ENCODE measurements at regions not wholly inside any gene's neighbourhood (a gene's known extent, or its start where the extent isn't known, plus 50 kb on each side); places are given as distances from the start of the nearest gene placed in this dataset.

- H3K27ac ChIP-seq (ENCODE audit: low read depth in 1 of 2, low read length in 1 of 2), result no peak overlapping the region
- H3K36me3 ChIP-seq (ENCODE audit: control insufficient read depth in 2 of 2, insufficient read depth in 2 of 2, low read length in 1 of 2), result no peaks in the 10 kb centered on the region
- H3K27me3 ChIP-seq (ENCODE audit: control insufficient read depth in 2 of 2, insufficient read depth in 1 of 2, low read length in 1 of 2), result peaks cover 0 to 30% of the 10 kb centered on the region in 2 donors
- H3K4me1 ChIP-seq (ENCODE audit: control insufficient read depth in 2 of 2, insufficient read depth in 2 of 2, low read length in 2 of 2), result no peaks in the 10 kb centered on the region
- WGBS, result 43% methylated on average over 18 of the region's 18 CpGs
- no peak for DNase-seq (ENCODE audit: low read depth in 6 of 9, low spot score in 9 of 9)
- no peak overlapping the region for H3K4me3 ChIP-seq (ENCODE audit: low read length in 2 of 2)
- no peaks in the 10 kb centered on the region for H3K9me3 ChIP-seq (ENCODE audit: control insufficient read depth in 2 of 2, insufficient read depth in 1 of 2, low read length in 1 of 2)
Observed at GRCh38 chr5:174337276-174338184, 292.0 kb downstream of the NSG2 start.

DNA sequence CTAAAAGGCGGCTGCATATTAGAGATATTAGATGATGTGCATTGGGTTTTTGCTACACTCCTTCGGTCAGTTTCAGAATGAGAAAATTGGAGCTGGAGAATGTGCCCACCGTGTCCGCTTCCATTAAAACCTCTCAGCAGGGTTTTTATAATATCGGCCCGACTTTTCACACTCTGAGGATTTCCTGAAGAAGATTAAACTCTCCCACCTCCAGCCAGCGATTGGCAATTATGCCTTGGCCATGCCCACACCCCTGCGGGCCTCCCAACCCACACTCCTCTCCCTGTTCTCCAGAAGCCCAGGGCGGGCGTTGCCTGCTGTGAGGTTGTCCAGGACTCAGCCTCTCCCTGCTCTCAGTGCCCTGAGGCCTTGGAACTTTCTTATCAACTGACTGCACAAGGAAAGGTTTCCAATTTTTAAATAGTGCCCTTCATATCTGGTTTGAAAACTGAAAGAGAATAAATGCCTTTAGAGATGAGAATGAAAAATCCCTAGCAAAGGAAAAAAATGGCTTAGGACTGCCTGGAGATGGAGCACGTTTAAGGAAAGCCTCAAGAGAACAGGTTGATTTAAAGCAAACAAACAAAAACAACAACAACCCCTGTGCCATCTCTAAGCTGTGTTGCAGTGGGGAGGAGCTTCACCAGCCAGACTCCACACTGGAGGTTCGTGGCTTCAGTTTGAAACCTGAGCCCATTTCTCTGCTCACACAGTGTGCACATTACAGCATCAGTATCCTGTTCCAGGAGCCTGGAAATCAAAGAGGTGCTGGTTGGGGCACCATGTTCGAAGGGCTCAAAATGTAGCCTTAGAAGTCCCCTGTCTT is 292.9 kb downstream of the NSG2 start:
- 41% methylated on average over 13 of the region's 13 CpGs for WGBS
- H3K27ac ChIP-seq (ENCODE audit: low read depth in 1 of 2, low read length in 1 of 2), result no peak overlapping the region
- H3K4me1 ChIP-seq (ENCODE audit: control insufficient read depth in 2 of 2, insufficient read depth in 2 of 2, low read length in 2 of 2), result no peaks in the 10 kb centered on the region
- H3K36me3 ChIP-seq (ENCODE audit: control insufficient read depth in 2 of 2, insufficient read depth in 2 of 2, low read length in 1 of 2), result no peaks in the 10 kb centered on the region
- H3K9me3 ChIP-seq (ENCODE audit: control insufficient read depth in 2 of 2, insufficient read depth in 1 of 2, low read length in 1 of 2), result no peaks in the 10 kb centered on the region
- peaks cover 0 to 30% of the 10 kb centered on the region in 2 donors for H3K27me3 ChIP-seq (ENCODE audit: control insufficient read depth in 2 of 2, insufficient read depth in 1 of 2, low read length in 1 of 2)
- DNase-seq (ENCODE audit: low read depth in 6 of 9, low spot score in 9 of 9), result no peak
- no peak overlapping the region for H3K4me3 ChIP-seq (ENCODE audit: low read length in 2 of 2)

DNA sequence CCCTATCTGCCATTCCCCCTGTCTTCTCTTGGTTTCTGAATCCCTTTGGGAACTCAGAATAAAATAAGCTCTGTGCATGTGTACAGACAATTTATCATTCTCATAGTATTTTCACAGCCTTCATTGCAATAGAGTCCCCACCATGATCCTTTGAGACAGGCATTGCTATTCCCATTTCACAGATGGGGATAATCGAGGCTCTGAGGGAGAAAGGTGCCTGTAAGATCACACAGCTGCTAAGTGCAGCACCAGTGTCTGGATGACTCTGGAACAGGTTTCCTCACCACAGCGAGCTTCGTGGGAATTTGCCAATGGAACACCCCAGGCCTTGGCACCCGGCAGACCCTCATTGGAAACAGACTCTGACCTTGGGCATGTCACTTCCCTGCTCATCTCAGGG is 293.6 kb downstream of the NSG2 start:
- Histone ChIP-seq H3K4me3 (ENCODE audit: low read length in 2 of 2) (no peak overlapping the region), H3K36me3 (ENCODE audit: control insufficient read depth in 2 of 2, insufficient read depth in 2 of 2, low read length in 1 of 2) (no peaks in the 10 kb centered on the region), H3K27ac (ENCODE audit: low read depth in 1 of 2, low read length in 1 of 2) (no peak overlapping the region), H3K27me3 (ENCODE audit: control insufficient read depth in 2 of 2, insufficient read depth in 1 of 2, low read length in 1 of 2) (peaks cover 0 to 30% of the 10 kb centered on the region in 2 donors), H3K4me1 (ENCODE audit: control insufficient read depth in 2 of 2, insufficient read depth in 2 of 2, low read length in 2 of 2) (no peaks in the 10 kb centered on the region), H3K9me3 (ENCODE audit: control insufficient read depth in 2 of 2, insufficient read depth in 1 of 2, low read length in 1 of 2) (no peaks in the 10 kb centered on the region)
- no peak for DNase-seq (ENCODE audit: low read depth in 6 of 9, low spot score in 9 of 9)
- WGBS, result 91% methylated on average over 4 of the region's 4 CpGs

DNA sequence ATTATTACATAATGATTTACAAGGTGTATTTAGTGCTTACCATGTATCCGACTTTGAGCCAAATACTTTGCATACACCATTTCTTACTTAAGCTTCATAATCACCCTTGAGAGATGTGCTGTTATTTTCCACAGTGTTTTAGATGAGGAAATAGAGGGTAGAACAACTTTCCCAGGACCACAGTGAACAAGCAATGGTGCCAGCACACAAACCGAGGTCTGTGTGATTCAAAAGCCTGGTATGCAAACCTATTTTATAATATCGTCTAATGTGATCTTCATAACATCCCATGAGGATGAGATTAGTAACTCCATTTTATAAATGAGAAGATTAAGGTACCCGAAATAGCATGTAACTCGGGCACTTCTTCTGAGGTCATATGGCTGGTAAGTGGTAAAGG is 294.7 kb downstream of the NSG2 start:
- DNase-seq (ENCODE audit: low read depth in 6 of 9, low spot score in 9 of 9), result no peak
- no peaks in the 10 kb centered on the region for H3K9me3 ChIP-seq (ENCODE audit: control insufficient read depth in 2 of 2, insufficient read depth in 1 of 2, low read length in 1 of 2)
- no peak overlapping the region for H3K27ac ChIP-seq (ENCODE audit: low read depth in 1 of 2, low read length in 1 of 2)
- H3K27me3 ChIP-seq (ENCODE audit: control insufficient read depth in 2 of 2, insufficient read depth in 1 of 2, low read length in 1 of 2), result peaks cover 0 to 30% of the 10 kb centered on the region in 2 donors
- H3K4me3 ChIP-seq (ENCODE audit: low read length in 2 of 2), result no peak overlapping the region
- H3K4me1 ChIP-seq (ENCODE audit: control insufficient read depth in 2 of 2, insufficient read depth in 2 of 2, low read length in 2 of 2), result no peaks in the 10 kb centered on the region
- WGBS, result 92% methylated on average over 5 of the region's 5 CpGs
- no peaks in the 10 kb centered on the region for H3K36me3 ChIP-seq (ENCODE audit: control insufficient read depth in 2 of 2, insufficient read depth in 2 of 2, low read length in 1 of 2)

DNA sequence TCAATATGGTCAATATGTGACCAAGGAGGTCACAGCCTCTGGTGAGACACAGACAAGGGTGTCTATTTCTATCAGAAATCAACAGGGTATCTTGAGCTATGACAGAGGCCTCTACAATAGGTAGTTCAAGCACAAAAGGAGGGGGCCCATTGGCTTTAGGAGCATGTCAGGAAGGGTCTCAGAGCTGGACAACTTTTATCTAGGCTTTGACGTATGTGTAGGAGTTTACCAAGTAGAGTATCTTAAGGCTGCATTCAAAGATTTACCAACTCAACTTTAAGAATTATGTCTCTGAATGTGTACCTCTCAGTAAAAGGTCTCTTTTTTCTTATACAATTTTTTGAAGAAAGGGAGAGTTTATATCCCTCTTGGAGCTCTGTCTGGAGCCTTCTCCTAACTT is 297.2 kb downstream of the NSG2 start:
- no peak for DNase-seq (ENCODE audit: low read depth in 6 of 9, low spot score in 9 of 9)
- no peaks in the 10 kb centered on the region for H3K9me3 ChIP-seq (ENCODE audit: control insufficient read depth in 2 of 2, insufficient read depth in 1 of 2, low read length in 1 of 2)
- 95% methylated on average over 1 of the region's 1 CpG for WGBS
- H3K4me1 ChIP-seq (ENCODE audit: control insufficient read depth in 2 of 2, insufficient read depth in 2 of 2, low read length in 2 of 2), result no peaks in the 10 kb centered on the region
- peaks cover 0 to 16% of the 10 kb centered on the region in 2 donors for H3K27me3 ChIP-seq (ENCODE audit: control insufficient read depth in 2 of 2, insufficient read depth in 1 of 2, low read length in 1 of 2)
- H3K36me3 ChIP-seq (ENCODE audit: control insufficient read depth in 2 of 2, insufficient read depth in 2 of 2, low read length in 1 of 2), result no peaks in the 10 kb centered on the region
- H3K4me3 ChIP-seq (ENCODE audit: low read length in 2 of 2), result no peak overlapping the region
- H3K27ac ChIP-seq (ENCODE audit: low read depth in 1 of 2, low read length in 1 of 2), result no peak overlapping the region

DNA sequence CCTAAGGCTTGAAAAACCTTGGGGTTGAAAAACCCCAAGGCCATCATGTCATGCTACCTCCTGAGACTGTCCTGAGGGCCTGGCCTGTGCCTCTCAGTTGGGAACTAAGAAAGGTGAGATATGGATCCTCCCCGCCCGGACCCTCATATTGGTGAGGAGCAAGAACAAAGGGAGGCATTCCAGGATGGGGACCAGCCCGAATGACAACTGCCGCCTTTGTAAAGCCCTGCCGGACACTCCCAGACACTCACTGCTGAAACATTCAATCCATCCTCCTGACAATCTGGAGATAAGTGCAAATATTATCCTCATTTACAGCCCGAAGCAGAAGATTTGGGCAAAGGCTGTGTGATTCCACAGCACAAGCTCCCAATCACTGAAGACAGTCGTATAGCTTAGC is 298.3 kb downstream of the NSG2 start:
- H3K4me3 ChIP-seq (ENCODE audit: low read length in 2 of 2), result no peak overlapping the region
- 97% methylated on average over 7 of the region's 7 CpGs for WGBS
- no peaks in the 10 kb centered on the region for H3K4me1 ChIP-seq (ENCODE audit: control insufficient read depth in 2 of 2, insufficient read depth in 2 of 2, low read length in 2 of 2)
- H3K27me3 ChIP-seq (ENCODE audit: control insufficient read depth in 2 of 2, insufficient read depth in 1 of 2, low read length in 1 of 2), result peaks cover 0 to 5% of the 10 kb centered on the region in 2 donors
- no peak for DNase-seq (ENCODE audit: low read depth in 6 of 9, low spot score in 9 of 9)
- no peaks in the 10 kb centered on the region for H3K9me3 ChIP-seq (ENCODE audit: control insufficient read depth in 2 of 2, insufficient read depth in 1 of 2, low read length in 1 of 2)
- H3K36me3 ChIP-seq (ENCODE audit: control insufficient read depth in 2 of 2, insufficient read depth in 2 of 2, low read length in 1 of 2), result no peaks in the 10 kb centered on the region
- no peak overlapping the region for H3K27ac ChIP-seq (ENCODE audit: low read depth in 1 of 2, low read length in 1 of 2)

DNA sequence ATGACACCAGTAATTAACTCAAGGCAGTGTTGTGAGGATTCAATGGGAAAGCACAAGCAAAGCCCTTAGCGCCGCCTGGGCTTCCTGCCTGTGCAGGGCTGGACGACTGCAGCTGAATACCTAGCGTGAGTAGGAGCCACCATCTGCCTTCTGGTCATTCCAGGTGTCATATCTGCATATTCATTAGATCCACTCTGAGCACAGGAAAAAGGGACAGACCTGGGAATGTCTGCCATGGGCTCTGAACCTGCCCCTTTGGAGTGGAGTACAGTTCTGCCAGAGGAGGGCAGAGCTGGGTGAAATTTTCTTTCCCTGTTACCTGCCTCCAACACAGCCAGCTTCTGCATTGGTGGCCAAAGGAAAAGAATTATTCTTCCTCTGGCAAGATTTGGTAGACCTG is 298.8 kb downstream of the NSG2 start:
- Histone ChIP-seq H3K4me1 (ENCODE audit: control insufficient read depth in 2 of 2, insufficient read depth in 2 of 2, low read length in 2 of 2) (no peaks in the 10 kb centered on the region), H3K36me3 (ENCODE audit: control insufficient read depth in 2 of 2, insufficient read depth in 2 of 2, low read length in 1 of 2) (no peaks in the 10 kb centered on the region), H3K9me3 (ENCODE audit: control insufficient read depth in 2 of 2, insufficient read depth in 1 of 2, low read length in 1 of 2) (no peaks in the 10 kb centered on the region), H3K27me3 (ENCODE audit: control insufficient read depth in 2 of 2, insufficient read depth in 1 of 2, low read length in 1 of 2) (peaks cover 0 to 2% of the 10 kb centered on the region in 2 donors), H3K27ac (ENCODE audit: low read depth in 1 of 2, low read length in 1 of 2) (no peak overlapping the region), H3K4me3 (ENCODE audit: low read length in 2 of 2) (no peak overlapping the region)
- WGBS, result 76% methylated on average over 4 of the region's 4 CpGs
- DNase-seq (ENCODE audit: low read depth in 6 of 9, low spot score in 9 of 9), result no peak

GRCh38 chr5:174347183-174347582 is 301.7 kb downstream of the NSG2 start:
- Histone ChIP-seq H3K4me1 (ENCODE audit: control insufficient read depth in 2 of 2, insufficient read depth in 2 of 2, low read length in 2 of 2) (no peaks in the 10 kb centered on the region), H3K27ac (ENCODE audit: low read depth in 1 of 2, low read length in 1 of 2) (no peak overlapping the region), H3K27me3 (ENCODE audit: control insufficient read depth in 2 of 2, insufficient read depth in 1 of 2, low read length in 1 of 2) (no peaks in the 10 kb centered on the region), H3K9me3 (ENCODE audit: control insufficient read depth in 2 of 2, insufficient read depth in 1 of 2, low read length in 1 of 2) (no peaks in the 10 kb centered on the region), H3K36me3 (ENCODE audit: control insufficient read depth in 2 of 2, insufficient read depth in 2 of 2, low read length in 1 of 2) (no peaks in the 10 kb centered on the region), H3K4me3 (ENCODE audit: low read length in 2 of 2) (no peak overlapping the region)
- no peak for DNase-seq (ENCODE audit: low read depth in 6 of 9, low spot score in 9 of 9)
- WGBS, result 92% methylated on average over 1 of the region's 1 CpG

- WGBS, result 52% methylated on average over 8 of the region's 8 CpGs
- no peaks in the 10 kb centered on the region for H3K4me1 ChIP-seq (ENCODE audit: control insufficient read depth in 2 of 2, insufficient read depth in 2 of 2, low read length in 2 of 2)
- DNase-seq (ENCODE audit: low read depth in 6 of 9, low spot score in 9 of 9), result no peak
Observed at GRCh38 chr5:174348311-174348981, 302.9 kb downstream of the NSG2 start.

More at GRCh38 chr5:174348311-174348981, 302.9 kb downstream of the NSG2 start:
- H3K27me3 ChIP-seq (ENCODE audit: control insufficient read depth in 2 of 2, insufficient read depth in 1 of 2, low read length in 1 of 2), result no peaks in the 10 kb centered on the region
- no peaks in the 10 kb centered on the region for H3K9me3 ChIP-seq (ENCODE audit: control insufficient read depth in 2 of 2, insufficient read depth in 1 of 2, low read length in 1 of 2)
- H3K27ac ChIP-seq (ENCODE audit: low read depth in 1 of 2, low read length in 1 of 2), result no peak overlapping the region
- H3K36me3 ChIP-seq (ENCODE audit: control insufficient read depth in 2 of 2, insufficient read depth in 2 of 2, low read length in 1 of 2), result no peaks in the 10 kb centered on the region
- H3K4me3 ChIP-seq (ENCODE audit: low read length in 2 of 2), result no peak overlapping the region

Data from thymus (tissue), 11 donors.